ENCODE measurements at regions not wholly inside any gene's neighbourhood (a gene's known extent, or its start where the extent isn't known, plus 50 kb on each side); places are given as distances from the start of the nearest gene placed in this dataset.

DNA sequence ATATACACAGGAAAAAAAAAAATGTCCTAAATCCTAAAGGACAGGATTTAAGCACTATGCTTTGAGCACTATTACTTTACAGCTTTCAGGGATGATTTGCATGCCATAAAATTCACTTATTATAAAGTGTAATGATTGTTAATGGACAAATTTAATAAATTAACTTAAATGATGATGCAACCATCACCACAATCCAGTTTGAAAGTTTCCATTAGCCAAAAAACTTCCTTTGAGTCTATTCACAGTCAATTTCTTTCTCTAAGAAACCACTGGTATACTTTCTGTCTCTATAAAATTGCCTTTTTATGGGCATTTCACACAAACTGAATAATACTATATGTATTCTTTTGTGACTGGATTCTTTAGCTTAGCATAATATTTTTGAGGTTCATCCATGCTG is 111.1 kb upstream of the RIOK3 start:
- TF ChIP-seq REST (IDR thresholded peaks at IDR 0.05; ENCODE audit: insufficient read depth in 1 of 2, low read depth in 2 of 2, low read length in 2 of 2) (no peak), TAF1 (IDR thresholded peaks at IDR 0.05; ENCODE audit: borderline replicate concordance, insufficient read depth, low read length) (no peak), SIN3A (IDR thresholded peaks at IDR 0.05; ENCODE audit: borderline replicate concordance, insufficient read depth, low read length) (no peak), POLR2AphosphoS5 (IDR thresholded peaks at IDR 0.05; ENCODE audit: low read depth, low read length) (no peak), FOXP2 (optimal IDR thresholded peaks at IDR 0.05; ENCODE audit: borderline replicate concordance, extremely low read depth, extremely low read length, insufficient read depth) (no peak)

- TF ChIP-seq POLR2AphosphoS5 (IDR thresholded peaks at IDR 0.05; ENCODE audit: low read depth, low read length) = no peak
- no peak for TF ChIP-seq SIN3A (IDR thresholded peaks at IDR 0.05; ENCODE audit: borderline replicate concordance, insufficient read depth, low read length)
- TF ChIP-seq REST (IDR thresholded peaks at IDR 0.05; ENCODE audit: insufficient read depth in 1 of 2, low read depth in 2 of 2, low read length in 2 of 2) = no peak
- TF ChIP-seq TAF1 (IDR thresholded peaks at IDR 0.05; ENCODE audit: borderline replicate concordance, insufficient read depth, low read length) = no peak
- TF ChIP-seq FOXP2 (optimal IDR thresholded peaks at IDR 0.05; ENCODE audit: borderline replicate concordance, extremely low read depth, extremely low read length, insufficient read depth) = no peak
Observed at GRCh38 chr18:23342506-23342905, 110.6 kb upstream of the RIOK3 start.

DNA sequence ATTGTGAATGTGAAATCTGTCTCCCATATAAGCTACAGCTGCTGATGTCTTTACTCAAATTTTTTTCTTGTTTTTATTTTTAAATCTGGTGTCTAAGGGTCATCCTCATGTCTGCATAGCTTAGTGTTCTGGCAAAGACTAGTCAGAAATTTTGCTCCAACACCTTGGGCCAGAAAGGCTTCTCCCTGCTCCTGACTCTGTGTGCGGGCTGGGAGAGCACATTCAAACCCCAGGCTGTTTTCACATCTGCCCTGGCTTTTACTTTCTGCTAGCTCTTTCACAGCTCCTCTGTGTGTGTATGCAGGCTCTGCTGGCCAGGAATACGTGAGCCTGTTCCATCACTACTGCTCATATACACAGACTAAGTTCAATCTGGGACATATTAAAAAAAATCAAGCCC is 102.9 kb upstream of the RIOK3 start:
- no peak for TF ChIP-seq TAF1 (IDR thresholded peaks at IDR 0.05; ENCODE audit: borderline replicate concordance, insufficient read depth, low read length)
- TF ChIP-seq FOXP2 (optimal IDR thresholded peaks at IDR 0.05; ENCODE audit: borderline replicate concordance, extremely low read depth, extremely low read length, insufficient read depth) = no peak
- TF ChIP-seq POLR2AphosphoS5 (IDR thresholded peaks at IDR 0.05; ENCODE audit: low read depth, low read length) = no peak
- no peak for TF ChIP-seq SIN3A (IDR thresholded peaks at IDR 0.05; ENCODE audit: borderline replicate concordance, insufficient read depth, low read length)
- no peak for TF ChIP-seq REST (IDR thresholded peaks at IDR 0.05; ENCODE audit: insufficient read depth in 1 of 2, low read depth in 2 of 2, low read length in 2 of 2)

DNA sequence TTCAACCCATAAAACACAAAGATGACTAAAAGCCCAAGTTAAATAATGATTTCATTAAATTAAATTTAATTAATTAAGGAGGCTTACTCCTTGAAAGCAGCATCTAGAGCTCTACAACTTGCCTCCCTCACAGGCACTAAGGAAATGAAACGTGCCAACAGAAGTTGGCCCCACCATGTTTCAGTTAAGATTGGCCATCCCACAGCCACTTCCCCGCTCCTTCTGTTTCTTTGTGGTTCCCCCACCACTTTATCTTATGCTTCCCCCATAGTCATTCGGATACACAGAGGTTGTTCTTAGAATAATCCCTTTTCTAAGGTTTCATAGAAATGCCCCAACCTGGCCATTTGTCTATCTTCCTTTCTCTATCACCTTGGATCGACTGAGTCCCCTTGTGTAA is 101.6 kb upstream of the RIOK3 start:
- no peak for TF ChIP-seq POLR2AphosphoS5 (IDR thresholded peaks at IDR 0.05; ENCODE audit: low read depth, low read length)
- TF ChIP-seq REST (IDR thresholded peaks at IDR 0.05; ENCODE audit: insufficient read depth in 1 of 2, low read depth in 2 of 2, low read length in 2 of 2) = no peak

GRCh38 chr18:23352042-23352441 is 101.0 kb upstream of the RIOK3 start:
- TF ChIP-seq REST (IDR thresholded peaks at IDR 0.05; ENCODE audit: insufficient read depth in 1 of 2, low read depth in 2 of 2, low read length in 2 of 2) = no peak
- no peak for TF ChIP-seq POLR2AphosphoS5 (IDR thresholded peaks at IDR 0.05; ENCODE audit: low read depth, low read length)
- TF ChIP-seq FOXP2 (optimal IDR thresholded peaks at IDR 0.05; ENCODE audit: borderline replicate concordance, extremely low read depth, extremely low read length, insufficient read depth) = no peak
- no peak for TF ChIP-seq SIN3A (IDR thresholded peaks at IDR 0.05; ENCODE audit: borderline replicate concordance, insufficient read depth, low read length)
- no peak for TF ChIP-seq TAF1 (IDR thresholded peaks at IDR 0.05; ENCODE audit: borderline replicate concordance, insufficient read depth, low read length)

Data from PFSK-1 (cell line).